ENCODE measurements at regions not wholly inside any gene's neighbourhood (a gene's known extent, or its start where the extent isn't known, plus 50 kb on each side); places are given as distances from the start of the nearest gene placed in this dataset.

DNA sequence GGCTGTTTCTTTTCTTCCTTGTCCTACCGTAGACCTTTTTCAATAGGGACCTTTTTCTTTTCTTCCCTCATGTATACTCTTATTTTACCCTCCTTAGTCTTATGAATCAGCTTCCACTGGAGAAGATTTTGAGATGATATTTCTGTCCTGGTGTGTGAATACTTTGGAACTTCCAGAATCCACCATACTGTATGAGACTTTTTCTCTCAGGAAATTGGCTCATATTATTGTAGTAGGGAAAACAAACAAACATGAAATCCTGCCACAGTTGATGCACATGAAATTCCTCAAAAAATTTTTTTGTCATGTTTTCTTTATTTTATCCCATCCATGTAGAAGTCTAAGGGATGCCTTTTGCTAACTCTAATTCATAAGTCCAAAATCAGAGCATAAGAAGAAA lies 289.3 kb upstream of the PLSCR5 start:
- no peak overlapping the region for H3K27ac ChIP-seq
- TF ChIP-seq, protein P1, sequence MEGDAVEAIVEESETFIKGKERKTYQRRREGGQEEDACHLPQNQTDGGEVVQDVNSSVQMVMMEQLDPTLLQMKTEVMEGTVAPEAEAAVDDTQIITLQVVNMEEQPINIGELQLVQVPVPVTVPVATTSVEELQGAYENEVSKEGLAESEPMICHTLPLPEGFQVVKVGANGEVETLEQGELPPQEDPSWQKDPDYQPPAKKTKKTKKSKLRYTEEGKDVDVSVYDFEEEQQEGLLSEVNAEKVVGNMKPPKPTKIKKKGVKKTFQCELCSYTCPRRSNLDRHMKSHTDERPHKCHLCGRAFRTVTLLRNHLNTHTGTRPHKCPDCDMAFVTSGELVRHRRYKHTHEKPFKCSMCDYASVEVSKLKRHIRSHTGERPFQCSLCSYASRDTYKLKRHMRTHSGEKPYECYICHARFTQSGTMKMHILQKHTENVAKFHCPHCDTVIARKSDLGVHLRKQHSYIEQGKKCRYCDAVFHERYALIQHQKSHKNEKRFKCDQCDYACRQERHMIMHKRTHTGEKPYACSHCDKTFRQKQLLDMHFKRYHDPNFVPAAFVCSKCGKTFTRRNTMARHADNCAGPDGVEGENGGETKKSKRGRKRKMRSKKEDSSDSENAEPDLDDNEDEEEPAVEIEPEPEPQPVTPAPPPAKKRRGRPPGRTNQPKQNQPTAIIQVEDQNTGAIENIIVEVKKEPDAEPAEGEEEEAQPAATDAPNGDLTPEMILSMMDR (conservative IDR thresholded peaks at IDR 0.05), result no peak
- no peak for TF ChIP-seq ZFX (IDR thresholded peaks at IDR 0.05)

DNA sequence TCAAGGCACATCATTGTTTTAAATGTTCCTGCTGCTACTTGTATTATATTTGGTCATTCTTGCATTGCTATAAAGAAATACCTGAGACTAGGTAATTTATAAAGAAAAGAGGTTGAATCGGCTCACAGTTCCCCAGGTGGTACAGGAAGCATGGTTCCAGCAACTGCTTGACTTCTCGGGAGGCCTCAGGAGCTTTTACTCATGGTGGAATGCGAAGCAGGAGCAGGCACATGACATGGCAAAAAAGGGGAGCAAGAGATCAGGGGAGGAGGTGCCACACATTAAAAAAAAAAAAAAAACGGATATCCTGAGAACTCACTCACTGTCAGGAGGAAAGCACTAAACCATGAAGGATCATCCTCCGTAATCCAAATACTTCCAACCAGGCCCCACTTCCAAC lies 286.9 kb upstream of the PLSCR5 start:
- TF ChIP-seq, protein P1 (conservative IDR thresholded peaks at IDR 0.05), result no peak
- no peak for TF ChIP-seq ZFX (IDR thresholded peaks at IDR 0.05)
- H3K27ac ChIP-seq, result no peak overlapping the region

DNA sequence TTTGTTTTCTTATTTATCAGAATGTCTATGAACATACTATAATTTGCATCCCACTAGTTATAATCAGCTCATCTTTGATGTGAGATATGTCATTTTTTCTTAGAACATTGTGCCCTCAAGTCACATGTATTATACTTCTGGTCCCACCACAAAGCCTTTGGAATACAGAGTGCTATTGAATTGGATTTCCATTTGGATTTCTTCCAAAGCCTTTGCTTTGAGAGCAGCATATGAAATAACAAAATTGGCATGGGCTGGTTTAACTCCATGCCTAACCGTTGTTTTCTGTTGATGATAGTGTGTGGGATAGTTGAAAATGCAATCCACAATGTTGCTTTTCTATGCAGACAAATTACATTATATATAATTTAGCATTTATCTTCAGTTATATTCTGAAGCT lies 284.5 kb upstream of the PLSCR5 start:
- no peak for TF ChIP-seq ZFX (IDR thresholded peaks at IDR 0.05)
- TF ChIP-seq, protein P1 (conservative IDR thresholded peaks at IDR 0.05), result no peak
- no peak overlapping the region for H3K27ac ChIP-seq

DNA sequence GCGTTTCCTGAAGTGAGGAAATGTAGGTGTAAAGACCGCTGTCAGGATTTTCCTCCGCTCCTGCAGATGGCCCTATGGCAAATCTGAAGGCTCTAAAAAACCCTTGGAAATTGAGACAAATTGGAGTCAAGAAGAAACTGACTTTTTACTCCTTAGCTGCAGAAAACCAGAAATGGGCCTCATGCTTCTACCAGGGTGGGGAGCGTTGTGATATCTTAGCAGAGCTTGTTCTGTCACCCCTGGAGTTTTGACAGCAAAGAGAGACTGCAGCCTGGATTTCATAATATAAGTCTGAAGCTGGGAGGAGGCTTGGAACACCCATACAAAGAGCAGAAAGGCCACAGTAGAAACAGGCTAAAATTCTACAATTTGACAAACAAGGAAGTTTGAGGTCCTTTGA lies 283.0 kb upstream of the PLSCR5 start:
- TF ChIP-seq, protein P1 (conservative IDR thresholded peaks at IDR 0.05), result no peak
- no peak for TF ChIP-seq ZFX (IDR thresholded peaks at IDR 0.05)
- no peak overlapping the region for H3K27ac ChIP-seq

DNA sequence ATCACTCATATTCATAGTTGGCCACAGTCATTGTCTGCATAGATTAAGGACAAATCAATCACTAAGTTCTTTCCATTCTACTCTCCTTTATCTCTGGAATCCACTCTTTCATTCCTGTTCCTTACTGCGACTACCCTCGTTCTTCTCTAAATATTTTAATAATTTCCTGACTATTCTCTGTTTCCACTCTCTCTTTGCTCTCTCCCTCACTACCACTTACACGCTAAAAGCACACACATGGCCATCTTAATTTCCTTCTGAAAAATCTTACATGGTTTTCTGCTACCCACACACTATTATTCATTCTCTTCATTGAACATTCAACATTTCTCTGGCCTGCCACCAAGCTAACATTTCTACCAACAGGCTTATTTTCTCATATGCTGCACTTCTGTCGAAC lies 279.6 kb upstream of the PLSCR5 start:
- TF ChIP-seq, protein P1 (conservative IDR thresholded peaks at IDR 0.05), result no peak
- no peak for TF ChIP-seq ZFX (IDR thresholded peaks at IDR 0.05)

DNA sequence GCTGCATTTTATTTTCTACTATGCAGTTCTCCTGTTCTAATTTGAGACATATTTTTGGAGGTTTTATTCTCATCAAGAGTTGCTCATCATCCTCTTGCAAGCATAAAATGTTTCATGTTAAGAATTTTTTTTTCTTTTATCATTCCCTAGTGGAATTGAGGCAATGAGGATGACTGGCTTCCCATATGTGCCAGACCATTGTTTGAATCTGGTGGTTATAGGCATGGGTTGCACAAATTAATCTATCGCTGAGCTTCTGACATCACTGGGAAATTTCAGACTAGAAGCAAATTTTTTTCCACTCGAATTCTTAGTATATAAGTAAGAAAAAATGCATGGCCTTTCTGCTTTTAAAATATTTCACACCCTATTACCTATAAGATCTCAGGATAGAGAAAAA lies 279.1 kb upstream of the PLSCR5 start:
- TF ChIP-seq, protein P1 (conservative IDR thresholded peaks at IDR 0.05), result no peak
- no peak for TF ChIP-seq ZFX (IDR thresholded peaks at IDR 0.05)
- H3K27ac ChIP-seq, result no peak overlapping the region

More for the DNA sequence above, 279.6 kb upstream of the PLSCR5 start:
- H3K27ac ChIP-seq, result no peak overlapping the region

DNA sequence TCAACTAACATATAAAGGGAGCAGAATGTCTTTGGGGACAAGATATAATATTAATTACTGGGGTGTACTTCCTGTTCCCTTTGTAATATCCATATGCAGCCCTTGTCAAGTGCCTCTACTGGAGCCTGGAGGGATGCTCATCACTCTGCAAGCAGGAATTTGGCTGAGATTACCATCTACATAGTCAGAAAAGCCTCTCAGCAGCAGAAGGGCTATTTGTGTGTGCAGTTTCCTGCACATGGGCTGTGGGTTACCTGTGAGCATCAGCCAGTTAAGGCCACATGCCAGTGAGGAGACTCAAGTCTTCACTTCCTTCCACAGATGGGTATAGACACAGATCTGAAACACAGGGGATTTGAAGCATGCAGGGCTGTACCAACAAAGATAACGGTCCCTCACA lies 278.1 kb upstream of the PLSCR5 start:
- TF ChIP-seq, protein P1 (conservative IDR thresholded peaks at IDR 0.05), result no peak
- no peak overlapping the region for H3K27ac ChIP-seq
